Nephron progenitor cell (in vitro differentiated cells): ENCODE measurements at regions not wholly inside any gene's neighbourhood (a gene's known extent, or its start where the extent isn't known, plus 50 kb on each side); places are given as distances from the start of the nearest gene placed in this dataset.

Experiments used
- DNase-seq: peaks from one replicate; pipeline ENCODE4 v3.0.0; 2021
- H3K27ac Mint-ChIP-seq: 2 replicates; pipeline ENCODE4 v1.8.0; 2021; ENCODE audit warnings: mild to moderate bottlenecking, moderate library complexity, mixed read lengths
- H3K27me3 Mint-ChIP-seq: 2 replicates; pipeline ENCODE4 v1.8.0; 2021; ENCODE audit warnings: mild to moderate bottlenecking, low read depth, mixed read lengths; ENCODE audit not compliant: poor library complexity
- H3K36me3 Mint-ChIP-seq: 2 replicates; pipeline ENCODE4 v1.8.0; 2021; ENCODE audit warnings: low read depth, mixed read lengths
- H3K4me1 Mint-ChIP-seq: 2 replicates; pipeline ENCODE4 v1.8.0; 2021; ENCODE audit warnings: mixed read lengths
- H3K4me3 Mint-ChIP-seq: 2 replicates; pipeline ENCODE4 v1.8.0; 2021; ENCODE audit warnings: mild to moderate bottlenecking, moderate library complexity, mixed read lengths
- H3K9me3 Mint-ChIP-seq: 2 replicates; pipeline ENCODE4 v1.8.0; 2021; ENCODE audit warnings: mild to moderate bottlenecking, moderate library complexity, mixed read lengths
- TF ChIP-seq, protein P1 (sequence below): fragments of 200-600 bp; sonication (generic); IDR thresholded peaks from 2 replicates; pipeline ENCODE4 v1.5.0; 2021; ENCODE audit warnings: antibody characterized with exemption

DNA sequence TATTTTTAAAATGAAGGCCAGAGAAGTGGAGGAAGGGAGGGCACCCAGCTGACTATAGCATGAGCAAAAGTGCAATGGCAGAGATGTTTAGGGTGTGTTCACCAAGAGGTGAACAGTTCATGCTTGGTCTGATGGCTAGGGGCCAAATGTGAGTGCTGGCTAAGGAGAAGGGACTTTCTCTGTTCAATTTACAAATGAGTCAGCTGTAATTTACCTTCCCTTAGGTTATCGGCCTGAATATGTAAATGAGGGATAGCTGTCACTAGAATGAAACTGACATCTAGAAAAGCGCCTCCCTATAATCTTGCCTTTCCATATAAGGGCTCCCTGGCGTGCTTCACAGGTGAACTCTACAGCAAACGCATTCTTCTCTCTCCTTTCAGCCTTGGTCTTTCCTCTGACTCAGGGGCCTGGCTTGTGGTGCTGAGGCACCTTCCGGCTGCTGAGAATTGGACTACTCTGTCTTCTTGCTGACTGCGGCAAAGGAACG is 114.7 kb upstream of the BACH2 start:
- peaks cover 9% of the 10 kb centered on the region for H3K9me3 Mint-ChIP-seq
- TF ChIP-seq, protein P1, sequence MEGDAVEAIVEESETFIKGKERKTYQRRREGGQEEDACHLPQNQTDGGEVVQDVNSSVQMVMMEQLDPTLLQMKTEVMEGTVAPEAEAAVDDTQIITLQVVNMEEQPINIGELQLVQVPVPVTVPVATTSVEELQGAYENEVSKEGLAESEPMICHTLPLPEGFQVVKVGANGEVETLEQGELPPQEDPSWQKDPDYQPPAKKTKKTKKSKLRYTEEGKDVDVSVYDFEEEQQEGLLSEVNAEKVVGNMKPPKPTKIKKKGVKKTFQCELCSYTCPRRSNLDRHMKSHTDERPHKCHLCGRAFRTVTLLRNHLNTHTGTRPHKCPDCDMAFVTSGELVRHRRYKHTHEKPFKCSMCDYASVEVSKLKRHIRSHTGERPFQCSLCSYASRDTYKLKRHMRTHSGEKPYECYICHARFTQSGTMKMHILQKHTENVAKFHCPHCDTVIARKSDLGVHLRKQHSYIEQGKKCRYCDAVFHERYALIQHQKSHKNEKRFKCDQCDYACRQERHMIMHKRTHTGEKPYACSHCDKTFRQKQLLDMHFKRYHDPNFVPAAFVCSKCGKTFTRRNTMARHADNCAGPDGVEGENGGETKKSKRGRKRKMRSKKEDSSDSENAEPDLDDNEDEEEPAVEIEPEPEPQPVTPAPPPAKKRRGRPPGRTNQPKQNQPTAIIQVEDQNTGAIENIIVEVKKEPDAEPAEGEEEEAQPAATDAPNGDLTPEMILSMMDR: no peak
- no peak overlapping the region for H3K27ac Mint-ChIP-seq
- no peak overlapping the region for H3K4me3 Mint-ChIP-seq
- no peak for DNase-seq
- peaks cover 15% of the 10 kb centered on the region for H3K4me1 Mint-ChIP-seq
- H3K27me3 Mint-ChIP-seq: peaks cover 3% of the 10 kb centered on the region
- H3K36me3 Mint-ChIP-seq: no peaks in the 10 kb centered on the region

DNA sequence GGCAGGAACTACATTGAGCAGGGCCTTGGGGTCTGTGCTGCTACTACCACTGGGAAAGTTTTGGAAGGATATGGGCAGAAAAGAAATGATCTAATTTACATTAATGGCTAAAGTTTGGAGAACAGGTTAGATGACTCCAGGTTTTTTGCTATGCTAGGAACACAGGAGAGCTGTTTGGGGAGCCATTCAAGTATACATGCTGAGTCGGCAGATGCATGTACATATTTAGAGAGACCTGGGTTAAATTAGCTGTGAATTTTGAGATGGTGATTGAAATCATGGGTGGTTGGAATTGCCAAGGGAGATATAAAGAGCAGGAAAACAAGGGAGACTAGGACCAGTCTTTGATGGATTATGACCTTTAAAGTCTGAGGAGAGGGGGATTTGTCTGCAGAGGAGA is 113.1 kb upstream of the BACH2 start:
- Mint-ChIP-seq H3K27me3 (peaks cover 3% of the 10 kb centered on the region), H3K27ac (no peak overlapping the region), H3K36me3 (no peaks in the 10 kb centered on the region), H3K4me1 (peaks cover 25% of the 10 kb centered on the region), H3K4me3 (no peak overlapping the region), H3K9me3 (peaks cover 9% of the 10 kb centered on the region)
- no peak for DNase-seq
- TF ChIP-seq, protein P1: no peak

DNA sequence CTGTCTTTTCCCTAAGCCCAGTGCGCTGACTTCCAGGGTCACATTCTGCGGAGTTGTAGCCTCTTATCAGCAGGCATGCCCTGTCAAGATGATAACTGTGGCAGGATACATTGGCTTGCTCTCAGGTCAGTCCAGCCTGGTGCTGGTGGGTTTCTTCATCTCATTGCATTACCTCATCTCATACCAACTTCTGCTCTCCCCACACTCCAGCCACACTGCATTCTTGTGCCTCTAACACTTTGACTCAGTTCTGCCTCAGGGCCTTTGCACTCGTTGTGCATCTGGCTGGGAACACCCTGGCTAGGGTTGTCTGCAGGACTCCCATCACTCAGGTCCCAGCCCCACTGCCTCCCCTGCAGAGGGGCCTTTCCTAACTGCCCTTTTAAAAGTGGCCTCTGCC is 110.3 kb upstream of the BACH2 start:
- Mint-ChIP-seq H3K9me3 (peaks cover 9% of the 10 kb centered on the region), H3K4me1 (peaks cover 40% of the 10 kb centered on the region), H3K4me3 (no peak overlapping the region), H3K27ac (no peak overlapping the region), H3K36me3 (no peaks in the 10 kb centered on the region), H3K27me3 (no peaks in the 10 kb centered on the region)
- no peak for DNase-seq
- TF ChIP-seq, protein P1: no peak

DNA sequence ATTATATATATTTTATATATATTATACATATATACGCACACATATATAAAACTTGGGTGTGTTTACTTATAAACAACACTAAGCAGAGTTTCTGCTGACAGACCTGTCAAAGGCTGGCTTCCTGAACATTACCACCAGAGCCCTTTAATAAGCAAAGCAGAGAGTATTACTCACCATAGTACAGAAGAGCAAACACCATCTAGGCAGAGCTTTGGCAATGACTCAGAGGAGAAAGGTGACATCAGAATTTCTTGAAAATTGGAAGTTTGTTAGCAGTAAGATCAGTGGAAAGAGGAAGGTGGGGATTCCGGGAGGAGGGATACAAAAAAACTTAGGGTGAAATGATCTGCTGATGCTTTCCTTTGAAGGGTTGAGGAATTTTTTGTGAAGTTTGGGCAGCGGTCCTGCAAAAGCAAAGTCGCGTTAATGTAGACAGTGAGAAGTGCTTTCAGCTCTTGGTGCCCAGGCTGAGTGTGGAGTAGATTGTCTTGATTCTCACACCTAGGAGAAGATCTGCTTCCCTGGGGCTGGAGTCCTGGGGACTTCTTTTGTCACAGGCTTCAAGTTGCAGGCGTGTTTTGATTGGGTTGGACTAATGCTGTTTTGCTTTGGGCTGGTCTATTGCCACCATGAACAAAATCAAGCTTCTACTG is 109.6 kb upstream of the BACH2 start:
- TF ChIP-seq, protein P1: no peak
- Mint-ChIP-seq H3K4me1 (peaks cover 45% of the 10 kb centered on the region), H3K4me3 (no peak overlapping the region), H3K27ac (peak overlapping the region; percentile 37), H3K36me3 (no peaks in the 10 kb centered on the region), H3K27me3 (no peaks in the 10 kb centered on the region), H3K9me3 (peaks cover 9% of the 10 kb centered on the region)
- DNase-seq: no peak

DNA sequence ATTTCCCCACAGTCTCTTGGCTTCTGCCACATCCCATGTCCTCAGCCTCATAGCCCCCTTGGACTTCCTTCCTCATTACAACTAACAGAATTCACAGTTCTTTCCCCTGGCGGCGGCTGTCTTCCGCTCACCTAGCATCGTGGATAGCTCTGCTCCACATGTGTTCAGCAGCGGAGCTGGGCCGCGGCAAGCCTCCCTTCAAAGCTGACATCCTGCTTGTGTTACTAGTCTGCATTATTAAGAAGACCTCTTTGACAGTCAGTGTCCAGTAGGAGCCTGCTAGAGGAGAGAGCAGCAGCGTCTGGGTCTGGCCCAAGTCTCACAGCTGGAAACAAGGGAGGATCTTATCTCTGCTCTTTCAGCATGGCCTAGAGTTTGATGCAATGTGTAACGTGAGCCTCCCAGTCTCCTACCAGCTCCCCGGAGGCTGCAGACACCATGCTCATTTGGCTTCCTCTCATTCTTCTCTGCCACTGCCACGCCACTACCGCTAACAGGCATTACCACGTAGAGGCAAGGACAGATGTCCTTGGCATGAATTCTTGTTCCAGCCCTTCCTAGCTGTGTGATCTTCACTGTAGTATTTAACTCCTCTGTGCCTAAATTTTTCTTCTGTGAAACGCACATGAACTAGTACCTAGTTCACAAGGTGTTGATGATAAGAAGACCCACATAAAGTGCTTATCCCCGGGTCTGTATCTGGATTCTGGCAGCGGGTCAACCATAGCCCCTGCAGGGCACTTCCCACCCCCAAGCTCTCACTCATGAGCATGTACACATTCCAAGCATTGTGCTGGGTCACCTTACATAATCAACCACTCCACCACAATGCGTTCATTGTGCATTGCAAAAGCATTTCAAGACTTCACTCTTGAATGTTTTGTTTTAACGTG is 107.1 kb upstream of the BACH2 start:
- Mint-ChIP-seq H3K4me3 (peak overlapping the region; percentile 2), H3K4me1 (peaks cover 69% of the 10 kb centered on the region)

More for the DNA sequence above, 107.1 kb upstream of the BACH2 start:
- Mint-ChIP-seq H3K27me3 (peaks cover 3% of the 10 kb centered on the region), H3K36me3 (no peaks in the 10 kb centered on the region), H3K9me3 (peaks cover 9% of the 10 kb centered on the region), H3K27ac (peak overlapping the region; percentile 40)
- DNase-seq: peak; percentile 15
- TF ChIP-seq, protein P1: no peak
